T-helper 1 cell (primary cell): ENCODE measurements at regions not wholly inside any gene's neighbourhood (a gene's known extent, or its start where the extent isn't known, plus 50 kb on each side); places are given as distances from the start of the nearest gene placed in this dataset.
"Not testable (repeated sequence)": the region's sequence is repeated elsewhere in the genome, so short reads cannot be mapped to it uniquely, and the experiment has no call there.

ENCODE experiments used
- DNase-seq, 5 donors: peaks; one replicate each; pipeline ENCODE4 v3.0.0-alpha.2; 2012 to 2020

DNA sequence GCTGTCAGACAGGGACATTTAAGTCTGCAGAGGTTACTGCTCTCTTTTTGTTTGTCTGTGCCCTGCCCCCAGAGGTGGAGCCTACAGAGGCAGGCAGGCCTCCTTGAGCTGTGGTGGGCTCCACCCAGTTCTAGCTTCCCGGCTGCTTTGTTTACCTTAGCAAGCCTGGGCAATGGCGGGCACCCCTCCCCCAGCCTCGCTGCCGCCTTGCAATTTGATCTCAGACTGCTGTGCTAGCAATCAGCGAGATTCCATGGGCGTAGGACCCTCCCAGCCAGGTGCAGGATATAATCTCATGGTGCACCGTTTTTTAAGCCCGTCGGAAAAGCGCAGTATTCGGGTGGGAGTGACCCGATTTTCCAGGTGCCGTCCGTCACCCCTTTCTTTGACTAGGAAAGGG, 235.6 kb downstream of the BRINP2 start:
- DNase-seq: not testable (repeated sequence)

DNA sequence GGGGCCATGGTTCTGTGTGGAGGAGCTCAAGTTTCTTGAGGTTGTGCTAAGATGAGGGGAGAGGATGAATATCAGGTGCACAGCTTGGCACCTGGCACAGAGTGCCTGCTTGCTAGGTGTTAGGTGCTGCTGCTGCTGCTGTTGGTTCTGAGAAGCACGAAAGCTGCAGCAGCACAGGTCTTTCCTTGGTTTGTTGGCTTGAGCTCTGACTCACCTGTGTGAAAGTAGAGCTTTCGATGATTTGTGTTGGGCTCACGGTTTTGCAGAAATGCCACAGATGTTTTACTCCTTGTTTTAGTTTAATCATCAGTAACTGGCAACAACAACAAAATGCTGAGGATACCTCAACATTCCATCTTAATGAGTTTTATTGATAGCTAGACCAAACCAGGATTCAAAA, 221.6 kb downstream of the BRINP2 start:
- DNase-seq: no peak

DNA sequence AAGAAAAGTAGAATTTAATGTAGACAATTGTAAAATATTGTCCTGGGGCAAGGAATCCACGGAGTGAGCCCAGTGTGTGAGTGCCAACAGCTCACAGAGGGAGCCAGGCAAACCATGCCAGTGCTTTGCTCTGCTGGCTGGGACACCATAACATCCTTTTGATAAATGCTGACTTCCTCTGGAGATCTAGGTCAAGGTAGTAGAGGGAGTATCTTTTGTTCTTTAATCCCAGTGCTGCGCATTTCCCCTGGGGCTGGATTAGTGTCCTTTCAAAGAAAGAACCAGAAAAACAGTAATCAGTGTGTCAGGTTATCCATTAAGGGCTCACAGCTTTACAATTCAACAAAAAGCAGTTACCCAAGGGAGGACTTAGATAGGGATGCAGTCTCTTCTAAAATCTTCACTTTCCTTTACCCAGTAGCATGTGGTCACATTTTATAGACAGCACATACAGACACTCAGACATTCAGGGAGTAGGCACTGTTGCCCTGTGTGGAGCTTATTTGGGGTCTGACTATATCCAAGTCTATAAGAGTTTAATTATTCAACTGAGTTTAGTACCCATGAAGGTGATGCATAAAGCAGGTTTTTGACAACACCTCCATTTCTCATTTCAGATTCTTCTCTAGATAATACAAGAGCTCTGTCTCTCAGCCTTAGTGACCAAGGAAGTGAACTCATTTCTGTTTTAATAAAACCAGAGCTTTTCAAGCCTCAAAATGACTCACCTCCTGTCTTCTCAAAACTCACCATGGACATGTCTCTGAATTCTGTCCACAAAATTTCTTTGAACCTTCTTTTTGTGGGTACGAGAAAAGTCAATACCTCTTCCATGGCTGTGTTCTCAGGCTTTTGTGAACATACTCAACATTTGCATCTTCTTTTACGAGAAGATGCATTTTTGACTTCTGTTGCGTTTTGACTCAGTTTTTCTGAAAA, 215.3 kb downstream of the BRINP2 start:
- peak in 1 of 5 donors; percentile 2 for DNase-seq

DNA sequence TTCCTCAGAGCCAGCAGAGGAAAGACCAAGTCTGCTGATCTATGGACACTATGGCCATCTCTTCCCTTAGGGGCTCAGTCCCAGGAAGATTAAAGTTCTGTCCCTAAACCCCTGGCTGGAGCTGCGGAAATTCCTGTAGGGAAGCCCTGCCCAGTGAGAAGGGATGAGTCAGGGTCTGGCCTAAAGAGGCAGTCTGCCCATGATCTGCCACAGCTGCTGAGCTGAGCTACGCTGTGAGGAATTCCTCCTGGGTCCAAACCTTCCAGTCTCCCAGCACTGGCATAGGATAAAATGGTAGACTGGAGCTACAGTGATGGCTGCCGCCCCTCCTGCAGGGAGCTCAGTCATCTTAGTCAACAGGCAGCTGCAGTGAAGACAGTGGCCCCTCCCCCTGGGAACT, 213.7 kb downstream of the BRINP2 start:
- DNase-seq: no peak

DNA sequence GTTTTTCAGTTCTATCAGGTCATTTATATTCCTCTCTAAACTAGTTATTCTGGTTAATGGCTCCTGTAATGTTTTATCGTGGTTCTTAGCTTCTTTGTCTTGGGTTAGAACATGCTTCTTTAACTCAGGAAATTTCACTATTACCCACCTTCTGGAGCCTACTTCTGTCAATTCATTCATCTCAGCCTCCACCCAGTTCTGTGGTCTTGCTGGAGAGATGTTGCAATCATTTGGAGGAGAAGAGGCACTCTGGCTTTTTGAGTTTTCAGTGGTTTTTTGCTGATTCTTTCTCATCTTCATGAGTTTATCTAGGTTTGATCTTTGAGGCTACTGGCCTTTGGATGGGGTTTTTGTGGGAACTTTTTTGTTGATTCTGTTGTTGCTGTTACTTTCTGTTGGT, 213.0 kb downstream of the BRINP2 start:
- no peak for DNase-seq

DNA sequence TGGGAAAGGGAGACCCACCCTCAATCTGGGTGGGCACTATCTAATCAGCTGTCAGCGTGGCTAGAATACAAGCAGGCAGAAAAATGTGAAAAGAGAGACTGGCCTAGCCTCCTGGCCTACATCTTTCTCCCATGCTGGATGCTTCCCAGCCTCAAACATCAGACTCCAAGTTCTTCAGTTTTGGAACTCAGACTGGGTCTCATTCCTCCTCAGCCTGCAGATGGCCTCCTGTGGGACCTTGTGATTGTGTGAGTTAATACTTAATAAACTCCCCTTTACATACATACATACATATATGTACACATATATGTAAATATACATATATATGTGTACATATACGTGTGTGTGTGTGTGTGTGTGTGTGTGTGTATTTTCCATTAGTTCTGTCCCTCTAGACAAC, 207.1 kb downstream of the BRINP2 start:
- DNase-seq: no peak

DNA sequence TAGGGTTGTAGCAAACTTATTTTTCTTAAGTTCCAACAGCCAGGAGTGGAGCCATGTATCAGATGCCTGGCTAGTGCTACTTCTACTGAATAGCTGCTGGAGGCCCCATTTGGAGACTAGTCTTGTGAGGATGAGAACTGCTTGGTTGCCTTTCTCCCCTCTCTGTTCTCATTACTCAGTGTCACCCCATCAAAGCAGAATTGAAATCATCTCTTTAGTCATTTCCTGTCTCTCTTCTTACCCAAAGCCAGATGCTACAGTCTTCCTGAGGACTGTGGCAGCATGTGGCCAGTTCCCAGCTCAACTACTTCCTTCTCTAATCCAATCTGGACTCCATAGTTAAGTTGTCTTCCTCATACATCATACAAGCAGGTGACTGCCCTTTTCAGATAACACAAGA, 197.5 kb downstream of the BRINP2 start:
- DNase-seq: no peak

DNA sequence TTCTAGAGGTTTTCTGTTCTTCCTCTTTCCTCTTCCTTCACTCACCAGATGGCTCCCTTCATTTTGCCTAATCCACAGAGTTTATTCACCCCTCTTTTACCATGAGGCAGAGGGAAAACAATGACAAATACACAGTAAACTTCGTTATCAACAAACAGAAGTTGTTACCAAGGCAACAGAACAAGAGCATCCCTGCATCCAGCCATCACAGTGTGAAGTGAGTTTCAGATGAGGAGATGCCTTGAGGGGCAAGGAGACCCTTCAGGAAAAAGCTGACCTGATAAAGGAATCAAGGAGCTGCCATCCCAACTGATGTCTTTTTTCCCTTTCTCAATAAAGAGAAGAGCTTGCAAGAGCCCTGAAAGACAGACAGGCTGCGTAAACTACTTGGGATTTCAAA, 195.3 kb downstream of the BRINP2 start:
- DNase-seq: no peak

DNA sequence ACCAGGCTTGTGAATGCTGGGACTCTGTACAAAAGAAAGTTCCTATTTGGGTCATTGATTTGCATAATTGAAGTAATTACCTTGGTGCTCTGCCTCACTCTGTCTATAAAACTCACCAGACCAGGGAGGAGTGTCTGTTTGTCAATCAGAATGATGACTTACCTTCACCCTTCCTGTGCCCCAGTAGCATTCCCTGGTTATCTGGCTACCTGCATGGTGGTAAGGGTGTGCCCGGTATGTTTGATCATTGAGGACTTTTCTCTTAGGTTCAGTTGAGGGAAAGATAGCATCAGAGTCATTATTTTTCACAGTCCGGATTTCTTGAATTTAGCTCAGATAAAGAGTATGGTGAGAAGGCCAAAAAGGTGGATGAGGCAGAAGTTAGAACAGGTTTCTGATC, 190.0 kb downstream of the BRINP2 start:
- no peak for DNase-seq

DNA sequence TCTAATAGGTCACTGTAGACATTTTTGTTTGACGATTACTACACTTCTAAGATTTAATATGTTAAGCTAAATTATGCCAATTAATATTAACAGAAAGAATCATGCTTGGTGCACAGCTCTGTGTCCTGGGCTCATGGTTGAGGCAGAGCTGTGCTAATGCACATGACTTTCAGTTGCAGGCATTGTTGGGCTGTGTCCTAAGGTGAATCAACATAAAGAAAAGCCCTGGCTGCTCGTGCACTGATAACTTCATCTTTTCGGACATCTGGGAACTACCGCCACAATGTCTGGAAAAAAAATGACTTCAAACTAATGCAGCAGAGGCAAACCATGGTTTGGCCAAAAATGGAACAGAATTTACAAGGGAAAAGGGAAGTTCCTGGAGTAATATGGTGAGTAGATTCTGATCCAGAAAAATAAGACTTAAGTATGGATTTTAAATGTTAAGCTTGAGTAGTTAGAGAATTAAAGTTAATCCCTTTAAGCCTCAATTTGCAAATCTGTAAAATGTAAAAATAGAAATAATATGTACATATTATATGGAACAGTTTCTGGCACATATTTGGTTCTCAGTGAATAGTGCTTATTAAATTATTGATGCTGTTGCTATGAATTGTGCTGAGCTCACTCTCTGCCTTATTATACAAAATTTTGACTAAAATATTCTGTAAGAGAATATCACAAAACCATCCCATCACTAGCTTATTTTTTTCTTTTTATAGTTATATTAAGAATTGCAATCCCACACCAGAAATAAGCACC, 186.1 kb downstream of the BRINP2 start:
- DNase-seq: no peak

DNA sequence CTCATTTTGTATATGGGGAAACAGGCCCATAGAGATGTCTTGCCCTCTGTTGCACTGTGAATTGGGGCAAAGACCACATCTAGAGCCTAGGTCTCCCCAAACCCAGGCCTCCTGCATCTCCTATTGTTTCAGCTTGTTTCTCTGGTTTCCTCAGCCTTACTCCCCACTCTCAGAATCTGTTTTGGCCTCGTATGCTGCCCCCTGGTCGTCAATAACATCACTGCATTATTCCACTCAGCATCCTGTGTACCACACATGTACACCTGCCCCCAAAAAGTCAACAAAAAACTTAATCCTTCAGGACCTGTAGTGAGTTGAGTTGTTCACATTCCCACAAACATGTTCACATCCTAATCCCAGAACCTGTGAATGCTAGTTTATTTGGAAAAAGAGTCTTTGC, 184.8 kb downstream of the BRINP2 start:
- DNase-seq: no peak

DNA sequence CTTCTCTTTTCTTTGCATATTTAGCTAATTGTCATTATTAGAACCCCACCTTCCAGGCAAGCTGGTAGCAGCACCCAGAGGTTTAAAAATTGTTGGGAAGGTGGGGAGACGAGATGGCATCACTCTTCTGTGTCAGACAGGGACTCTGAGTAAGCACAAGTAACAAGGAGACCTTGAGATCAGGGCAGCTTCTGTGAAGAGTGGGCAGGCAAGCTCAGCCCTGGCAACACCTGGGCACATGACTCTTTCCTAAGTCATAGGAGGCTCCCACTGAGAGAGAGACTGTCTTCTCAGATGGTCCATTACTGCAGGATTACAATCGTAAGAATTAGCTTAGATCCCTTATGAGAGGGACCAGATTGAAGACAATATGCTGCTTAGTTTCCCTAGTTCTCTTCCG, 183.5 kb downstream of the BRINP2 start:
- DNase-seq: no peak

DNA sequence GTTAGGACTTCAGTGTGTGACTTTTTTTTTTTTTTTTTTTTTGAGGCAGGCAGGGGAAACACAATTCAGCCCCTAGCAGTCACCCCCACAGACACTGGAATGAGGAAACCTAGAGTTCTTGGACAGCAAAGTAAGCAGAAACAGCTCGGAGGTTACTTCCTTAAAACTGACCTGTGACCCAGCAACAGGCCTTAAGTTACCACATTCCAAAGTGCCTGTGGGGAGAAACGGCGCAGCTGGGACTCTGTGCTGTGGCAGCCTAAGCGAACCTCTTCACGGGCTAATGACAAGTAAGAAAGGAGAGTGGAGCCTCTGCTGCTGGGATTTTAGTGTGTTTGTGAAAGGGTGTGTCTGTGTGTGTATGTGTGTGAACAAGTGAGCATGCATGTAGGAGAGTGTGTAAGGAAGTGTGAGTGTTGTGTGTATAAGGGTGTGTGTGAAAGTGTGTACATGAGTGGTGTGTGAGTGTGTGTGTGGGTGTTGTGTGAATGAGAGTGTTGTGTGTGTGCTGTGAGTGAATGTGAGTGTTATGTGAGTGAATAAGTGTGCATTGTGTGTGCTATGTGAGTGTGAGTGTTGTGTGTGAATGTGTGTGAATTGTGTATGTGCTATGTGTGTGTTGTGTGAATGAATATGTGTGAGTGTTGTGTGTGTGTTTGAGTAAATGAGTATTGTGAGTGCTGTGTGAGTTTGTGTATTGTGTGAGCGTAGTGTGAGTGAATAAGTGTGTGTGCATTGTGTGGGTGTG, 180.8 kb downstream of the BRINP2 start:
- no peak for DNase-seq

DNA sequence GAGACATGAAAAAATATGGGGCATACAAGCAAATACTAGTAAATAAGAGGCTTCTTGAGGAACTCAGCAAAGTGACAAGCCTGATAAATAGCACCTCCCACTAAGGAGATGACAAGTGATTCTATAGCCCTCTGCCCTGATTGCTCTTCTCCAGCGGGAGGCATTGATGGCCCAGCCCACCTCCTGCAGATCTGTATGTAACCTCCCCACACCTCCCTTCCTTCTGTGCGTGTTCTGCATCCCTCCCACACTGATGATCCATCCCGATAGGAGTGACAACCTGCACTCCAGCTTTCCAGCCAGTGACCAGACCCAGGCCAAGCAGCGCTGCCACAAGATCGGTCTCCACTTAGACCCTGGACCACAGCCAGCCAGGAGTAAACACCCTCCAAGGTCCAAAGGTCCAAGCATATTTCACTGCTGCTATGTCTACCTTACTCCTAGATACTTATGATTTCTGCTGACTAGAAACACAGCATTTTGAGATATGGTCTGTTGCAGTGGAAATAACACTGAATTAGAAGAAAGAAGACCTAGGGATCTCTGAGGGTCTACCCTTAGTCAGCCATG, 176.1 kb downstream of the BRINP2 start:
- no peak for DNase-seq

DNA sequence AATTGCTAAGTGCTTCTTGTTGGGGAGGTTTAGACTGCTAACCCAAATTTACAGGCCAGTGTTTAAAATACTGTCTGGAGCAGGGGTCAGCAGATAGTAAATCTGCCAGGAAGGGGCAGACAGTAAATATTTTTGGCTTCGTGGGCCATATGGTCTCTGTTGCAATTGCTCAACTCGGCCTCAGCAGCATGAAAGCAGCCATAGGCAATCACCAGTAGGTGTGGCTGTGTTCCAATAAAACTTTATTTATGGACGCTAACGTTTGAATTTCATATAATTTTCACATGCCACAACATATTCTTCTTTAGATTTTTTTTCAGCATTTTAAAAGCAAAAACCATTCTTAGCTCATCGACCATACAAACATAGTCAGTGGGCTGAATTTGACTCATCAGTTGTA, 172.7 kb downstream of the BRINP2 start:
- no peak for DNase-seq

DNA sequence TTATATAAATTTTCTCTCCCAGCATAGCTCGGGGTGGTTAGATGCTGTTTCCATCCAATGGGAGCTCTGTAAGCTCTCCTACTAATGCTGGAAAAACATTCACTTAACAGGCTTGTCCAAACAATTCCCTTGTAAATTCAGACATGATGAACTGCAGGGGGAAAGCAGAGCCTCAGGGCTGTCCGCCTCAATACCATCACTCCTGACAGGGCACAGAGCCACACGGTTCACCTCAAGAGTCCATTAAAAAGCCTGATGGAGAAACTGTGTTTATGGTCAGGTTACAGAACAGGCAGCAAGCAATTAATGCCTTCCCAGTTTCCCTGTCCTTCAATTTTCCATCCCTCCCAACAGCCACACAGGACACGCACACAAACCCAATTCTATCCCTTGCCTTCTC, 171.0 kb downstream of the BRINP2 start:
- DNase-seq: no peak

DNA sequence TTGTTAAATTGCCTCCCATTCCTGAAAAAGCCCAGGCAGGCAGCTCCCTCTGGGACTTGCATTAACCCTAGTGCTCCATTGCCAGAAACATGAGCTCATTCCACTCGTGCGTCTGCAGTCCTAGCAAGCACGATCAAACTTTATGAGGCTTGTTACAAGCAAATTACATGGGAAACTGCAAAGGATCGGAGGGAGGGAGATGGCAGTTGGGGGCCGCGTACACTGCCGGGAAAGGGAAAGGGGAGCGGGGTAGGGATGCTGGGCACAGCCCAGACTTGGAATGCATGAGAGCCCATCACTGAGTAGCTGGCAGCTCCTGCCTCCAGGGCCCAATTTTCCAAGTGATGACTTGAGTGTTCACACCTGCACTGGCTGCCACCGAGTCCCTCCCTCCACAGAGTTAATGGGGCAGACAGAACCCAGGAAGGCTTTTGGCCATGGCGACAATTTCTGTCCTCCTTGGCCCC, 169.9 kb downstream of the BRINP2 start:
- DNase-seq: no peak

DNA sequence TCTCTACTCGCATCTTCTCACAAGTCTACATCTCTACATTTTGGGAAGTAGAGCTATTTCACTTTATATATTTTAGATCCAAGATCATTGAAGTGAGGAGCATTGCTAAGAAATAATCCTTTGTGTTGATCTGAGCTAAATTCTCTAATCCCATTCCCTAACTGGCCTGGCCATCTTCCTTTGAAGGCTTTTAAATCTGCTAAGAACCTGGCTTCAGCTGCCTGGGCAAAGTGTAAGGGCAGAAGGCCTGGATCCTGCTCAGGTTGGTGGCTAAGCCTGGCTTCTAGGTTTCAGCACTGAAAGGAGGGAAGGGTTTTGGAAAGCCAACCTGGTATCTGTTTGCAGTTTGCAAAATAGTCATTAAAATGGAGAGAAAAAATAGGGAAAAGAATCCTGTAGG, 167.6 kb downstream of the BRINP2 start:
- DNase-seq: no peak

DNA sequence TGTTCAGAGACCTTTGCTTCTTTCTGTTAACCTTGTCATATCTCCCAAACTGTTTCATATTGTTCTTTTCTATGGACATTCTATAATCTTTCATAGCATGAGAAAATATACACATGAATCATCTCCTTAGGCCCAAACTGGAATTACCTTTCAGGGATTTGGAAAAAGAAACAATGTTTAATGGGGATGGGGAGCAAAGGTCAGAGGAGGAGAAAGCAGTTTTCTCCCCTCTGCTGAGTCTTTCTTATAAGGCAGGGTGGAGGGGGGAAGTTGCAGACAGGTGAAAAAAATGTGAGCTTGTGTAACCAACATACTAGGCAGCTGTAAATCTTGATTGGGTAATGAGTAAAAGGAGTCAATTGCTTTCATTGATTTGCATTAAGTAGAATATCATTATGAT, 164.1 kb downstream of the BRINP2 start:
- no peak for DNase-seq

DNA sequence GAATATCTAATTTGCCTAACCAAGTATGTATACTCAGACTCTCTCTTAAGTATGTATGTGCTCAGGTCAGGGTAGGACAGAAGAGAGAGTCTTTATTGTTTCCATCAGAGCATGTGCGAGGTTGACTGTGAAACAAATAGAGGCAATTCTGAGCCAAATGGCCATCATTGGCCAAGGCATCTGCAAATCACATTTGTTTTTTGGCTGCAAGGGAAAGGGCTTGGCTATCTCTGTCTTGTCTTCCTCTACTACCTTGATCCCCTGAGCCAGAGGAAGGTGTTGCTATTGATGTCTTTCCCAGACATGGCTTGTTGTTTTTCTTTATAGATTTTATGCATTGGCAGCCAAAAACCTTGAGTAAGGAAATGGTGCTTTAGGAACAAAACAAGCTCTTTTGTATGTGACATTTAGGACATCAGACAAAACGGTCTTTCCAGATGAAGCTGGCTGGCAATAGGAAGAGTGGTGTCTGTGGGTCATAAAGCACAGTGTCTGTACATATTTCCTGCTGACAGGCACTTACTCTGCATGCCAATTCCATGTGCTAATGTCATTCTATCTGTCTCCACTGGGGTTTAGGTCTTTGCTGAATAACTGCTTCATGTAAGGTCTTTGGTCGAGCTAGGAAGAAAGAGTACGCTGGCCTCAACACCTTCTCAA, 163.3 kb downstream of the BRINP2 start:
- no peak for DNase-seq
